LoVo (cell line): ENCODE measurements at regions not wholly inside any gene's neighbourhood (a gene's known extent, or its start where the extent isn't known, plus 50 kb on each side); places are given as distances from the start of the nearest gene placed in this dataset.
"Not testable (repeated sequence)": the region's sequence is repeated elsewhere in the genome, so short reads cannot be mapped to it uniquely, and the experiment has no call there.

Experiments used
- DNase-seq: peaks from one replicate; pipeline ENCODE4 v3.0.0-alpha.2; 2016; ENCODE audit warnings: low spot score

GRCh38 chr2:142757111-142757510, 120.4 kb upstream of the KYNU start:
- DNase-seq = no peak

GRCh38 chr2:142756430-142756829, 121.0 kb upstream of the KYNU start:
- no peak for DNase-seq

DNA sequence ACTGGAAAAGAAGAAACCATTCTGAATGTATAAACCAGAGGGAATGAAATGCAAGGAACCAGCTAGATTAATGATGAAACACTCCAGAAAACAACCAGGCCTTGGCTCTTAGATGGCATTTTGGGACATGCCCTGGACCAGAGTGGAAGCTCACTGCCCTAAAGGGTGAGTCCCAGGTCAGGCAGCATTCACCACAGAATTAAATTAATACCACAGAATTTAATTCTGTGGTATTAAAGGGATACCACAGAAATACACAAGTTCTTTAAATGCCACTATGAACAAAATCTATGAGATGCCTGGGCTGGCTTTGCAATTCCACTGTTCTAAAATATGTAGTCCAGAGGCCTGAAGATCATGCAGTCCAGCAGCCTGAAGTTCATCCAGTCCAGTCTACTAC, 122.3 kb upstream of the KYNU start:
- no peak for DNase-seq

DNA sequence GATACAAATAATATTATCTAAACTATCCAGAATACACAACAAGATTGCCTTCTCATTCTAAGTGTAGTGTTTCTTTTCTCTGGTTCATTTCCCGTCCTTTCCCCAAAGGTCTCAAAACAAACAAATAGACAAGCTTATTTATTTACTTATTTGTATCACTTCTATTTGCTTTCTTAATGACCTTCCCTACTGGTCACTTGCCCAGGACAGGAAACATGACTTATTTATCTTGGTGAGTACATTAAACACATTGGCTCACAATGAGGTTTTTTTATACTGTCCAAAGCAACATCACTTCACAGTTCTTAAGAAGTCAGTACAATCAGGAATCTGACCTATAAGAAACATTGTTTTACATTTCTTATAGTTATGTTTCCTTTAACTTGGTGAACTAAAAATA, 123.3 kb upstream of the KYNU start:
- DNase-seq = no peak

DNA sequence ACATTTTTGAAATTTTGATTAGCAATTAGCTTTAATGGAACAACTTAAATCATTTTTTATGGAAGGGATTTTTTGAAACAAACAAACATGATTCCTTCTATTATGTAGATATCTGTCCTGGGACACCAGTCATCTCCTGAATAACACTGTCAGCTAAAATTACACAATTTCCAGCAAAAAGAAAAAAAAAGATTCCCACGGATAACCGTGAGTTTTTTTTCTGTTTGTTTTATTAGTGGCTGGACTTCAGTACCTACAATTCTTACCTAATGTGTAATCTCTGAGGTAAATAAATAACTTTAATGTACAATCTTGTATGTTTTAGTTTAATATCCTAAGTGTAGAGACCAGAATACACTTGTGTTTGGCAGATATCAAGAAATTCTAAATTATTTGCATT, 126.6 kb upstream of the KYNU start:
- DNase-seq = no peak

DNA sequence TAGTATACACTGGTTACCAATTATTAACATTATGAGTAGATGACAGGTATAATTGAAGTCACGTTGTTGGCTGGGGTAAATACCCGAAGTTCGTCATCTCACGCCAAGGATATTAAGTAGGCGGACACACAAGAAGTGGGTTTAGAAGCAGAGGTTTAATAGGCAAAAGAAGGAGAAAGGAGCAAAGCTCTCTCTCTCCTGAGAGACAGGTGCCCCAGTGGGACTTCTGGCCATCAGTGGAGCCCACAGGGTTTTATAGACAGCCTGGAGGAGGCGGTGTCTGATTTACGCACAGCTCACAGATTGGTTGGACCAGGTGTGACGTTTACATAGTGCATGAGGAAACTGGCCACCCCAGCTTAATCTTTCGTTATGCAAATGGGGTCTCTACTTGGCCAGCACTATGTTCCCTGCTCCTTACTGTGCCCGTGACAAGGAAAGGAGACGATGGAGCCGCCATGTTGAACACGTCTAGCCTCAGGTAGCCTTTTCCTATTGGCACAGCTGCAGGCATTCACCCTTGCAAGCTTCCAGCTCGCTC, 128.8 kb upstream of the KYNU start:
- DNase-seq = no peak

DNA sequence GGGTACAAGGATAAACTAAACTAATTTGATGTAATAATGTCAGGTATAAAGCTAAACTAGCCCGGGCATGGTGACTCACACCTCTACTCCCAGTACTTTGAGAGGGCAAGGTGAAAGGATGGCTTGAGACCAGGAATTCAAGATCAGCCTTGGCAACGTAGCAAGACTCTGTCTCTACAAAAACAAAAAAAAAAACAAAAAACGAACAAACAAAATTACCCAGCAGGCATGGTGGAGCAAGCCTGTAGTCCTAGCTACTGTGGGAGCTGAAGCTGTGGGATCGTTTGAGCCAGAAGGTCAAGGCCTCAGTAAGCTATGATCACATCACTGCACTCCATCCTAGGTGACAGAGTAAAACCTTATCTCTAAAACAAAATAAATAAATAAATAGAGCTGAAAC, 131.8 kb upstream of the KYNU start:
- no peak for DNase-seq

DNA sequence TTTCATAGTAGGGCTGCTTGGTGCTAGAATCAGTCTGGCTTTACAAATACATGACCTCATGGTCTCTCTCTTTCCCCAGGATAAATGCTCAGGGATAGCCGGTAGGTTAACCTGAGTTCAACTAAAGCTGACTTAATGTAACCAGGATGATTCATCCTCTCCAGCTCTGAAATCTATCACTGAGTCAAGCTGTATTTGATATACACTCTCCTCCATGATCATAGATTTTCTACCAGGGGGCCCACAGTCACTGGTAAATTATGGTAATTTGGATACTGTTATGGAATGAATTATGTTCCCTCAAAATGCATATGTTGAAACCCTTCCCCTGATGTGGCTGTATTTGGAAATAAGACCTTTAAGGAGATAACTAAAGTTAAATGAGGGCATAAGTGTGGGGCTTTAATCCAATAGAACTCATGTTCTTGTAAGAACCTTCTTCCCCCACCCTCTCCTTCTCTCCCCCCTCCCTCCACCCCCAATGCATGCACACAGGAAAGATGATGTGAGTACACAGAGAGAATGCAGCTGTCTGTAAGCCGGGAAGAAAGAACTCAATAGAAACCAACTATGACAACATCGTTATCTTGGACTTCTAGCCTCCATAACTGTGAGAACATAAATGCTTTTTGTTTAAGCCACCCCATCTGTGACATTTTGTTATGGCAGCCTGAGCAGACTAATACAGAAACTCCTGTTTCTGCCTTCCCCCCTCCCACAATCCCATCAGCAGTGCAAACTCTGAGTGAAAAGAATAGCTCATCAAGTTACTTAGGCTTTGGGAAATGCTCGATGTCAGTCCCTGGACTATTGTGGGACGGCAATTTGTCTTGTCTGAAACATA, 134.9 kb upstream of the KYNU start:
- no peak for DNase-seq

- DNase-seq = no peak
Measured at GRCh38 chr2:142741764-142742269, 135.6 kb upstream of the KYNU start.

- DNase-seq = no peak
Measured at GRCh38 chr2:142734770-142735169, 142.7 kb upstream of the KYNU start.

- DNase-seq = no peak
Measured at GRCh38 chr2:142734231-142734630, 143.2 kb upstream of the KYNU start.

DNA sequence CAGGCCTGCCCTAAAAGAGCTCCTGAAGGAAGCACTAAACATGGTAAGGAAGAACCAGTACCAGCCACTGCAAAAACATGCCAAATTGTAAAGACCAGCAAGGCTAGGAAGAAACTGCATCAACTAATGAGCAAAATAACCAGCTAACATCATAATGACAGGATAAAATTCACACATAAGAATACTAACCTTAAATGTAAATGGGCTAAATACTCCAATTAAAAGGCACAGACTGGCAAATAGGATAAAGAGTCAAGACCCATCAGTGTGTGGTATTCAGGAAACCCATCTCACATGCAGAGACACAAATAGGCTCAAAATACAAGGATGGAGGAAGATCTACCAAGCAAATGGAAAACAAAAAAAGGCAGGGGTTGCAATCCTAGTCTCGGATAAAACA, 147.7 kb upstream of the KYNU start:
- not testable (repeated sequence) for DNase-seq

- not testable (repeated sequence) for DNase-seq
Measured at GRCh38 chr2:142727821-142728478, 149.5 kb upstream of the KYNU start.

DNA sequence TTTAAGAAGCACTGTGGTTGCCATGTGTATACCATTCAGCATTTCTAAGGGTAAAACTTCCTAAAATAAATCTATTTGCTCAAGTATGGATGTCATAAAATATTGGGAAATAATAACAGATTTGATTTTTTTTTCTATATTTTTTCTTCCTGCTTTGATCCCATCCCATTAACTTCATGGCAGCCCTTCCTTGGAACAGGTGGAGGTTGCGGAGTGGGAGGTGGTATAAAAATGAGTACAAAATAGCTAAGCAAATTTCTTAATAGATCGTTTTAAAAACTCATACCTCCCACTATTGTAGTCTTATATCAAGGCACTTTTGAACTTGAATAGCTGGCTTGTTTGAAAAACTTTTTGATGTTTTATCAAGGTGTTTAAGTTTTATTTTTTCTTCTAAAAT, 152.1 kb upstream of the KYNU start:
- no peak for DNase-seq

GRCh38 chr2:142724713-142725349, 152.6 kb upstream of the KYNU start:
- DNase-seq = no peak

- no peak for DNase-seq
Measured at GRCh38 chr2:142724186-142724585, 153.3 kb upstream of the KYNU start.

DNA sequence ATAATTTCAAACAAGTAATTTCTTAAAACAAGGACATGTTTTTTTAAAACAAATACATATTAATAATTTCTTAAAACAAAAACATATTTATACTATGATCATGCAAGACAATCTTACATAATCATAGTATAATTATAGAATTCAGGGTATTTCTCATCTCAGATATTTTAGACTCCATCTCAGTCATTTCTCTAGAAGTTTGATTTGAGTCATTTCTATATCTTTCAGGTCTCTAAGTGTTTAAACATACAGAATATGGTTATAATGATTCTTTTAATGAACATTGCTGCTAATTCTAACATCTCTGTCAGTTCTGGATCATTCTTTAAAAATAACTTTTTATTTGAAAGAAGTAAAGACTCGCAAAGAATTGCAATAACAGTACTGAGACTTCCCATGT, 154.2 kb upstream of the KYNU start:
- no peak for DNase-seq

- no peak for DNase-seq
Measured at GRCh38 chr2:142722569-142722968, 154.9 kb upstream of the KYNU start.

DNA sequence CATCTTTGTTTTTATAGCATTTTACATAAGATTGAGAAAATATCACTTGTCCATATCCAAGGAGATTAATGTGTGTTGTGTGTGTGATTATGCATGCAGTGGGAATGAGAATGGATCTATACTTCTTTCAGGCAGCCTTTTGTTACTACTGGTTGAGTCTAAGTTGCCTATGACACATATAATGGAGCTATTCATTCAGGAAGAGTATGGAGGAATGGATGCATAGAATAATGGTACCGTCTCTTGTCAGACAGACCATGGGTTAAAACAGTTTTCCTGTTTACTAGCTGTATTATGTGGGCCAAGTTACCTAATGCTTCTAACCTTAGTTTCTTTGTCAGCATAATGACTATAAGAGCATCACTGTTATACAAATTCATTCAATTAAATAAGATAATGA, 155.4 kb upstream of the KYNU start:
- DNase-seq = no peak

DNA sequence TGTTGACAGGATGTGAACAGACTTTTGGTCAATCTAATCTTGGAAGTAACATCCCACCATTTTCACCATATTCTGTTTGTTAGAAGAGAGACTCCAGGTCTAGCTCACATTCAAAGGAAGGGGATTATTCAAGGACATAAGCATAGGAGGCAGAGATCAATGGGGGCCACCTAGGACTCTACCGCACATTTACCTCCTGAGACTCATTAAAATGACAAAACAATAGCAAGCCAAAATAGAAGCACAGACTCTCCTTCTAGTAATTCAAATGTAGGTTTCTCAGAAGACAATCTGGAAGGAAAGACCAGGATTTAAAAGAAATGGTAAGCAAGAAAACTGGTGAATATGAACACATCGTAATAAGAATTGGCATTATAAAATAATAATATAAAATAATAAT, 156.4 kb upstream of the KYNU start:
- no peak for DNase-seq

- no peak for DNase-seq
Measured at GRCh38 chr2:142718576-142719155, 158.8 kb upstream of the KYNU start.

DNA sequence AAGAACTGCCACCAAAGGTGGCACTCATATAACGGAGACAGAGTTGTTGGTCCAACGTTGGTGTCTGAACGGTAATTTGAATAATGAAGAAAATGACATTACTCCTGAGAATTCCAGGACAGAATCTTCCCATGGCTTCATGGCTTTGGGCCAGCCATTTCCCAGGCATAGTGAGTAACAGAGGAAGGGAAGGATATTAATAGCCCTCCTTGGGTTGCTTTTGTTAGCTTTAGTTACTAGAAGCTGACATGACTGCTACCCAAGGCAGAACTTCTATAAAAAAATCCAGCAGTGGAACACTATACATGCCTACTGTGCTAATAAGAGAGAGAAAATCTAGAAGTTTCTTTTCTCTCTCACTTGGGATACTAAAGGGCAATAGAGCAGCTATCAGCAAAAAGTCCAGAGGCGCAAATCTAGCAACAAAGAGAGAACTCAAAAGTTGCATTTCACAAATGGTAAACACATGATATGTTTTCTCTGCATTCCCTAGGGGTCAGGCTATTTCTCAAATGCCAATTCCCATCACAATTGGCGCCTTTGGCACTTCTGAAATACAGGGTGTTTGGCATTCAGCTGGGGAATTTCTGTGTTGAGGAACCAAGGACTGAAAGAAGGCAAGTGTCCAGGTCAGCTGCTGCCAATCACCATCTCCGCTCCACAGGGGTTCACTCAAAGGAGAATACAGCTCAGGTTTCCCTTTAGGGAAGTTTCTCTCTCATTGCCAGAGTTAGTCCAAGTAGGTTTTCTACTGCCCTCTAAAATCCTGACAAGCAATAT, 160.8 kb upstream of the KYNU start:
- DNase-seq = no peak
